GM23248 (cell line): ENCODE measurements at regions not wholly inside any gene's neighbourhood (a gene's known extent, or its start where the extent isn't known, plus 50 kb on each side); places are given as distances from the start of the nearest gene placed in this dataset.
"Not testable (repeated sequence)": the region's sequence is repeated elsewhere in the genome, so short reads cannot be mapped to it uniquely, and the experiment has no call there.

Experiments used
- DNase-seq: peaks from one replicate; pipeline ENCODE4 v3.0.0-alpha.2; 2015
- H2AFZ ChIP-seq: fragments of 200-600 bp; sonication (generic); 2 replicates; pipeline ENCODE4 v1.6.1; 2016; ENCODE audit warnings: antibody characterized with exemption
- H3F3A ChIP-seq: fragments of 200-600 bp; sonication (generic); 2 replicates; pipeline ENCODE4 v1.6.1; 2016; ENCODE audit warnings: mild to moderate bottlenecking, antibody characterized with exemption, mixed run types; ENCODE audit not compliant: insufficient read depth
- H3K27ac ChIP-seq: fragments of 200-600 bp; sonication (generic); 2 replicates; pipeline ENCODE4 v1.5.1; 2016; ENCODE audit warnings: mild to moderate bottlenecking
- H3K27me3 ChIP-seq: fragments of 200-600 bp; sonication (generic); replicated peaks from 2 replicates; pipeline ENCODE4 v1.6.1; 2016; ENCODE audit warnings: mild to moderate bottlenecking; ENCODE audit not compliant: insufficient read depth
- H3K36me3 ChIP-seq: fragments of 200-600 bp; sonication (generic); 2 replicates; pipeline ENCODE4 v1.6.1; 2016; ENCODE audit warnings: low read depth, mild to moderate bottlenecking
- H3K4me1 ChIP-seq: fragments of 200-600 bp; sonication (generic); 2 replicates; pipeline ENCODE4 v1.6.1; 2016; ENCODE audit warnings: mild to moderate bottlenecking; ENCODE audit not compliant: insufficient read depth
- H3K4me2 ChIP-seq: fragments of 200-600 bp; sonication (generic); one replicate; pipeline ENCODE4 v1.6.1; 2016; ENCODE audit warnings: mild to moderate bottlenecking; ENCODE audit not compliant: unreplicated experiment
- H3K4me3 ChIP-seq: fragments of 200-600 bp; sonication (generic); 2 replicates; pipeline ENCODE4 v1.5.1; 2016; ENCODE audit warnings: mild to moderate bottlenecking
- H3K79me2 ChIP-seq: fragments of 200-600 bp; sonication (generic); 2 replicates; pipeline ENCODE4 v1.6.1; 2016; ENCODE audit warnings: mild to moderate bottlenecking; ENCODE audit not compliant: insufficient read depth
- H3K9ac ChIP-seq: fragments of 200-600 bp; sonication (generic); 2 replicates; pipeline ENCODE4 v1.6.1; 2016; ENCODE audit warnings: mild to moderate bottlenecking
- H3K9me2 ChIP-seq: fragments of 200-600 bp; sonication (generic); 2 replicates; pipeline ENCODE4 v1.6.1; 2016; ENCODE audit warnings: mixed run types, mild to moderate bottlenecking, moderate library complexity; ENCODE audit not compliant: insufficient read depth
- H3K9me3 ChIP-seq: fragments of 200-600 bp; sonication (generic); one replicate; pipeline ENCODE4 v1.6.1; 2017; ENCODE audit warnings: low read depth
- H4K20me1 ChIP-seq: fragments of 200-600 bp; sonication (generic); 2 replicates; pipeline ENCODE4 v1.6.0; 2016; ENCODE audit not compliant: insufficient read depth
- EZH2 ChIP-seq: fragments of 200-600 bp; sonication (generic); IDR thresholded peaks from 2 replicates; pipeline ENCODE4 v1.6.1; 2018; ENCODE audit warnings: antibody characterized with exemption, mild to moderate bottlenecking; ENCODE audit not compliant: insufficient read depth, poor library complexity, severe bottlenecking
- EZH2phosphoT487 ChIP-seq: fragments of 200-600 bp; sonication (generic); IDR thresholded peaks from 2 replicates; pipeline ENCODE4 v1.6.1; 2018; ENCODE audit warnings: antibody characterized with exemption, moderate library complexity, mild to moderate bottlenecking, low read depth; ENCODE audit not compliant: insufficient read depth
- WGBS, 2 experiments: methylation state at CpG; one replicate each; pipeline ENCODE4 v1.1.6; 2015 to 2017; ENCODE audit warnings: low lambda C conversion rate in 2 of 2, low coverage in 1 of 2; ENCODE audit errors: missing lambda C conversion rate in 2 of 2; 5-methylcytosine and 5-hydroxymethylcytosine counted together
- in situ Hi-C: fragments of 300-500 bp; cut with MboI; formaldehyde crosslinking; loops from 2 replicates; pipeline ENCODE4 v1.15.0; 2020

GRCh38 chr22:22374163-22374562, 129.6 kb downstream of the VPREB1 start:
- Histone ChIP-seq H2AFZ (no peak overlapping the region), H3K4me2 (no peak overlapping the region), H3K27me3 (peaks cover 35% of the 10 kb centered on the region), H3K27ac (no peak overlapping the region), H3K9me3 (no peaks in the 10 kb centered on the region), H3K36me3 (no peaks in the 10 kb centered on the region), H3K9ac (no peak overlapping the region), H3K4me3 (no peak overlapping the region), H3K4me1 (no peaks in the 10 kb centered on the region), H3F3A (no peaks in the 10 kb centered on the region), H3K9me2 (no peaks in the 10 kb centered on the region), H3K79me2 (no peaks in the 10 kb centered on the region), H4K20me1 (no peaks in the 10 kb centered on the region)
- 2 to 17% methylated on average over 2 of the region's 2 CpGs for WGBS, 2 experiments
- no peak for DNase-seq
- in situ Hi-C loops: no loop called here
- TF ChIP-seq EZH2phosphoT487 (no peak), EZH2 (no peak)

GRCh38 chr22:22374579-22374978, 130.0 kb downstream of the VPREB1 start:
- Histone ChIP-seq H2AFZ (no peak overlapping the region), H3K9ac (no peak overlapping the region), H3K4me1 (no peaks in the 10 kb centered on the region), H3K9me2 (no peaks in the 10 kb centered on the region), H3K4me3 (no peak overlapping the region), H4K20me1 (no peaks in the 10 kb centered on the region), H3K9me3 (no peaks in the 10 kb centered on the region), H3K36me3 (no peaks in the 10 kb centered on the region), H3K4me2 (no peak overlapping the region), H3K27ac (no peak overlapping the region), H3K27me3 (peaks cover 38% of the 10 kb centered on the region), H3K79me2 (no peaks in the 10 kb centered on the region), H3F3A (no peaks in the 10 kb centered on the region)
- no peak for TF ChIP-seq EZH2phosphoT487
- TF ChIP-seq EZH2: no peak
- WGBS, 2 experiments: 13 to 22% methylated on average over 5 of the region's 5 CpGs
- DNase-seq: no peak
- in situ Hi-C loops: no loop called here

- in situ Hi-C loops: no loop called here
- Histone ChIP-seq H3F3A (no peaks in the 10 kb centered on the region), H3K4me3 (no peak overlapping the region), H3K79me2 (no peaks in the 10 kb centered on the region), H3K4me2 (no peak overlapping the region), H3K9me2 (no peaks in the 10 kb centered on the region), H4K20me1 (no peaks in the 10 kb centered on the region), H3K27me3 (peaks cover 31% of the 10 kb centered on the region), H2AFZ (no peak overlapping the region), H3K36me3 (no peaks in the 10 kb centered on the region), H3K27ac (no peak overlapping the region), H3K9me3 (no peaks in the 10 kb centered on the region), H3K4me1 (no peaks in the 10 kb centered on the region), H3K9ac (no peak overlapping the region)
- TF ChIP-seq EZH2 (no peak), EZH2phosphoT487 (no peak)
- 30 to 31% methylated on average over 7 of the region's 7 CpGs for WGBS, 2 experiments
- no peak for DNase-seq
Observed at GRCh38 chr22:22375576-22376351, 131.2 kb downstream of the VPREB1 start.

GRCh38 chr22:22376352-22376706, 131.7 kb downstream of the VPREB1 start:
- in situ Hi-C loops: no loop called here
- no peaks in the 10 kb centered on the region for H3K36me3 ChIP-seq
- H3K27ac ChIP-seq: no peak overlapping the region
- no peak overlapping the region for H3K9ac ChIP-seq
- WGBS, 2 experiments: 29 to 37% methylated on average over 3 of the region's 3 CpGs
- peak; percentile 2 for DNase-seq
- no peak overlapping the region for H3K4me3 ChIP-seq
- H3K9me3 ChIP-seq: no peaks in the 10 kb centered on the region
- H3K9me2 ChIP-seq: no peaks in the 10 kb centered on the region
- no peaks in the 10 kb centered on the region for H3K4me1 ChIP-seq
- TF ChIP-seq EZH2phosphoT487: no peak
- no peak for TF ChIP-seq EZH2
- H2AFZ ChIP-seq: no peak overlapping the region
- no peak overlapping the region for H3K4me2 ChIP-seq
- H4K20me1 ChIP-seq: no peaks in the 10 kb centered on the region
- H3K27me3 ChIP-seq: peaks cover 31% of the 10 kb centered on the region
- no peaks in the 10 kb centered on the region for H3K79me2 ChIP-seq
- H3F3A ChIP-seq: no peaks in the 10 kb centered on the region

- peaks cover 31% of the 10 kb centered on the region for H3K27me3 ChIP-seq
- H3K9me3 ChIP-seq, H3K27ac ChIP-seq, H3K79me2 ChIP-seq, H3F3A ChIP-seq, H3K9me2 ChIP-seq, H2AFZ ChIP-seq, H3K36me3 ChIP-seq, H3K9ac ChIP-seq, DNase-seq, in situ Hi-C loops, H3K4me2 ChIP-seq, H4K20me1 ChIP-seq, H3K4me1 ChIP-seq, H3K4me3 ChIP-seq: not testable (repeated sequence)
- 25 to 34% methylated on average over 6 of the region's 6 CpGs for WGBS, 2 experiments
Observed at GRCh38 chr22:22376884-22377283, 131.7 kb downstream of the ZNF280B start.
